ENCODE measurements at regions not wholly inside any gene's neighbourhood (a gene's known extent, or its start where the extent isn't known, plus 50 kb on each side); places are given as distances from the start of the nearest gene placed in this dataset.

DNA sequence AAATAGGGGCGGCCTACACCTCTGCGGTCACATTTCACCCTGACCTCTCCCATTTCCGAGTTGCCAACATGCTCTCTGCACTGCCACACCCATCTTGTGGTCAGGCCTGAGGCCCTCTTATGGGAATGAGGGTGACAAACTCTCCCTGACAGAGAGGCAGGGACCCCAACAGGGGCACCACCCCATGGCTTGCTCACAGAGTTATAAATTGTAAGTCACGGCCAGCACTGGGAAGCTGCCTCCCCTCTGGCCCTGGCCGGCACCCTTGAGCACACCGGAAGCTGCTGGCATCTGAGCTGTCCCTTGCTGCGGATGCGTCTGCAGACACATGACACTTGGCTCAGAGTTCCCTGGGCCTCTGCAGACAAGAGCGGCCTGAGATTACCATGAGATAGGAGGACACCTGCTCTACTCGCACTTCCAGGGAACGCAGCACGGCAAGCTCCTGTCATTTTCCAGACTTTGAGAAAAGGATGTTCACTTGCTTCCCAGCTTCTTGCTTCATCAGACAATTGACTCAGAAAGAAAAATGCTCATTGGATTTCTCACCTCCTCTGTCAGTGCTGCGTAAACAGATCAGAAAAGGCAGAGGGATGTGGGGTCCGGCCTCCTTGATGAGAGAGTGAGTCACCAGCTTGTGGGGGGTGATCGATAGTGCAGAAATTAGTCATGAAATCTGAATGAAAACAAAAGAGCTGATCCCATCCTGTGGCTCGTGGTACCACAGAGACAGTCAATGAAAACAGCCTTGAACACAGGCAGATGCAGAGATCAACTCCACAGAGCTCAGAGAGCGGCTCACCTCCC, 269.8 kb downstream of the SYK start:
- DNase-seq (ENCODE audit: low spot score): peak; percentile 44

DNA sequence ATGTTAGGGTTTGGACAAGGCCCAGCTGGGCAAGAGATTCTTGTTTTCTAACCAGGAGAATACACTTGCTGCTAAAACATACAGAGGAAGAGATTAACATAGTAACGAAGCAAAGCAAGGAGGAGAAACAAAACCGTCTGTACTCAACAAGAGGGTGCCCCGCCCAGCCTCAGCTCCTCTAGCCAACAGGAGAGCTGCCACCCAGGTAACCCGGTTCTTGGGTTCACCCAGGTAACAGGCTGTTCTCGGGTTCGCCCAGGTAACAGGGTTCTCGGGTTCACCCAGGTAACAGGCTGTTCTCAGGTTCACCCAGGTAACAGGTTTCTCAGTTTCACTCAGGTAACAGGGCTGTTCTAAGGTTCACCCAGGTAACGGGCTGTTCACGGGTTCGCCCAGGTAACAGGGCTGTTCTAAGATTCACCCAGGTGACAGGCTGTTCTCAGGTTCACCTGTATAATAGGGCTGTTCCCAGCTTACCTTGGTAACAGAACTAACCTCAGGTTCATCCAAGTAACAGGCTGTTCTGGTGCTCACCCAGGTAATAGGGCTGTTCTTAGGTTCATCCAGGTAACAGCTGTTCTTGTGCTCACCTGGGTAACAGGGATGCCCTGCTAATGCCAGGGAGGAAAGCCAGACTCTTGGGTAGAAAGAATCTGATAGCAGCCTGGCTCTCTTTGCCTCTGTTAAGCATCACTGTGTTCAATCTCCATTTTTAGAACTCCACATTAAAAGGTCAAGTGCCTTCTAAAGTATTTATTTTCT, 271.6 kb downstream of the SYK start:
- DNase-seq (ENCODE audit: low spot score): no peak

DNA sequence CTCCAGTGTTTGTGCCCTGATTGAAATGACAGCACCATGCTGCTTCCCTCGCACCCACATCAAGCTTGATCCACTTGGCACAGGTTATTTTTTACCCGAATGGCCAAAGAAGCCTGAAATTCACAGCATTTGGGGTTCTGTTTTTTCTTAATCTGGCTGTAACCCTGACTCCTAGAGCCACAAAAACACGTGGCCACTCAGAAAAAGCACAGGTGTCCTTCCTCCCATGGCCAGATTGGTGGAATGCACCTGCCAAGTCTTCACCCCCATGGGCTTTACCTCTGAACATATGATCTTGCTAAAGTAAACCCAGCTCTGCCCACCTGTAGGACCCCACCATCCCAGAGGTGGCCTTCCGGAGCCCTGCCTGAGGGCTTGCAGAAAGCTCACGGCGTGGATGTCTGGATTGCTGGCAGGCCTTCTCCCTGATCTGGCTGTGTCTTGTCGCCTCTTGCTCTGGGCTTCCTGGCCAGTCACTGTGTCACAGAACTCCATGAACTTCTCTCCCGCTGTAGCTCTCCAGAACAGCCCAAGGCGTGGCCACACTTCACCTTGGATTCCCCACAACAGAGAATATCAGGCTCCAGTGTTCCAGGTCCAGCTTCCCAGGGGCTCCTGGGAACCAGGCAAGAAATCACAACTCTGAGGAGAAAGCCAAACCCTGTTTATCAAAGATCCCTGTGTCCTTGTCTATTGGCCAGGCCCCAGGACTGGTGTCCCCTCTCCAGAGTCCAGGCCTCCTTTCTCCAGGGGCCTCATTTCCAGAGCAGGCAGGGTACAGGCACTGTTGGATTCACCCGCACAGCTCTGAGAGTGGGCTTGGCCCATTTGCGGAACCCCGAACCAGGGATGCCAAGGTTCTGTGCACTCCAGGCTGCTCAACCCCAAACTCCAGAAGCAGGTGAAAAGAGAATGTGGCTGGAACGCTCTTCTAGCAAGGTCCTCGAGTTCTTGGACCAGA, 272.5 kb downstream of the SYK start:
- DNase-seq (ENCODE audit: low spot score): no peak

DNA sequence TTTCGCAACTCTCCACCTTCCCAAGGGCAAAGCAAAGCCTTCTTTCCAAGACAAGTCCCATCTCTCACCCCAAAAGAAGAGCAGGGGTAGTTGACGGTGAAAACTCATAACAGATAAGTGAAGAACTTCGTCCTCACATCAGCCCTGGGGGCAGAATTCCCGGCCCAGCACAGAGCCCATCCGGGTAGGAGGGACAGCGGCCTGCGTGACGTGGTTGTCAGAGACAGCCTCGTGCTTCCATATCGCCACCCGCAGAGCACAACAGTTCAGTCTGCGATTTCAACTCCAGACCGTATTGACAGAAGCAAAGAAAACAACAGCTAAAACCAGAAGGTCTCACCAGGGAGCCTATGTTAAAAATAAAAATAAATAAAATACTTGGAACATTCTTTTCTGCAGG, 273.2 kb downstream of the SYK start:
- no peak for DNase-seq (ENCODE audit: low spot score)

DNA sequence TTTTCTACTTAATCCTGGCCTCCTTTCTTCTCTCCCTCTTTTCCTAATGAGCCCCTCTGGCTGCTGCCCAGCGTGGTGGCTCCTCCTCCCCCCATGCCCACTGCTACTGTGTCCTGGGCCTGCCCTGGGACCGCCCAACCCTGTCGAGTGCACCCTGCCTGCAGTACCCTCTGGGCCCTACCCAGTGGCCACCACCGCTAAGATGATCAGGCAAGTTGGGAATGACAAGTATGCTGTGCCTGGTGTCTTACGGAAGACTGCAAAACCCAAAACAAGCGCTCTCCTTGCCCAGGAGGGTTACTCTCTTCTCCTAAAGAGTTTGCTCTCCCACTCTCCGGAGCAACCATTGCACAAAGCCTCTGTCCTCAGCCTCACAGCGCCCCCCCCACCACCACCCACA, 273.7 kb downstream of the SYK start:
- DNase-seq (ENCODE audit: low spot score): no peak

DNA sequence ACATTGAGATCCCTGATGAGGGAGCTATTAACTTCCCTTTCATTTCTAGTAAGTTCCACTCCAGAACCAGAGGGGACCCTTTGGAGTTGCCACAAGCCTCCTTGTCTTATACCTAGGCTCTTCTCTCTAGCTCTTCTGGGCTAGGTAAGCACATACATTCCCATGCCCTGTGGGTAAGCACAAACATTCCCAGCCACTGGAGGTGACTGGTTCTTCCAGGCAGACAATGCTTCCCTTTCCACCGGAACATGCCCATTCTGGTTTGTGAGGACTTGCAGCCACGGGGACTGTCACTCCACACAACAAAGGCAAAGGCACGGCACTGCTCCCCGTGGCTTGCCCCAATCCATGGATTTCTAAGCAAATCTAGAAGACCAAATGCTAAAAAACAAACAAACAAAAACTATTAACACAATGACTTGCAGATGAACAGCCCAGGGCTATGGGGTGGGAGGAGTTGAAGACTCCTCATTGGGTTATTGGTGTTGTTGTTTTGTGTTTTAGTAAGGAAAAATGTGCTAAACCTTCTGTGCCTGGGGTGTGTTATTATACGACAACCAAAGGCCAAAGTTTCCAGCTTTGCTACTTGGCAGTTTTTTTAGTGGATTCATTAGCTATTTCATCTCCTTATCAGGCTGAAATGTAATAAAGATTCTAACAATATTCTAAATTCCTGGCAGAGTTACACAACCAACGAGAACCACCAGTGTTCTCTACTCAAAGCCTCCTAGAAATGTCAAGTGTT, 276.2 kb downstream of the SYK start:
- no peak for DNase-seq (ENCODE audit: low spot score)

DNA sequence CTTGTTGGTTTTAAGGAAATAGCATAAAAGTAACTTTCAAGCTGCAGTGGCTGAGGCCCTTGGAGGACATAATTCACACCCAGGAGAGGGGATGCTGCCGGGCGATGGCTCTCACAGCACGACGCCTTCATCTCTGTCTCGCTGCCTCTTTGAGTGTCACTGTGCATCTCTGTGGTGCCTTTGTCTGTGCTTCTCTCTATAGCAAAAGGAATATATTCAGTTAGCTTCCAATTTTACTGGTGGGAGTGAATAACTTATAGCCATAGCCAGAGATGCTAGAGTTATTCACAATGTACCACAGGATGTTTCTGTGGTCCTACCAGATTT, 276.7 kb downstream of the SYK start:
- no peak for DNase-seq (ENCODE audit: low spot score)

DNA sequence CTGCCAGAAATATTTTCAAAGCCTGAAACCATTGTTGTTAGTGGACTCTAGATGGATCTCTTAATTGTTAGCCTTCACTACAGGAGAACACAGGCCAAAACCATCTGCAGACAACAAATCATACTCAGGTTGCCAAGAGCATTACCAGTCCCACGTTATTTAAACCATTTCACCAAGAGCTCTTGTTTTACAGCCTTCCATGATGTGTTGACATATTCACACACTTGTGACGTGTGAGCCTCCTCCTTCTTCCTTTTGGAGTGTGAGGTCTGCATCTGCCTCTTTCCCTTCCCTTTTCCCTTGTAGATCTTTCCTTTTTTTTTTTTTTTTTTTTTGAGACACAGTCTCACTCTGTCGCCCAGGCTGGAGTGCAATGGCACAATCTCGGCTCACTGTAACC, 279.0 kb downstream of the AUH start:
- DNase-seq (ENCODE audit: low spot score): no peak

DNA sequence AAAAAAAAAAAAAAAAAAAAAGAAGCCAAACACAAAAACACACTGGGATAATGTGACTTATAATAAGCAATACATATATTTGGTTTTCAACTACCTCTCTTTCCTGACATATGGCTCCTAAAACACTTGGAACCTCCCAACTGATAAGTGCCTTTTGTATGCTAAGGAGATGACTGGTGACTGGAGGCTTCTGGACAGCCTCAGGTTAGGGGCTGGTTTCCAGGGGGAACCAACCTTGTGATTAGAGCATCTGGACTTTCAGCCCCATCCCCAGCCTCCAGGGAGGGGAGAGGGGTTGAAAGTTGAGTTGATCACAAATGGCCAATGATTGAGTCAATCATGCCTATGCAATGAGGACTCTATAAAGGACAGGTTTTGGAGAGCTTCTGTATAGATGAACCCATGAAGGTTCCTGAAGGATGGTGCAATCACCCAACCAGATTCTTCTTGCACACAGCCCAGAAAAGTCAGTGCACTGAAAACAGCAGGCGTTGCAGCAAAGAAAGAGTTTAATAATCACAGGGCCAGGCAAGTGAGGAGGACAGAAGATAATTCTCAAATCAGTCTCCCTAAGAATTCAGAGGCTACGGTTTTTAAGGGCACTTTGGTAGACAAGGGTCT, 276.7 kb downstream of the AUH start:
- no peak for DNase-seq (ENCODE audit: low spot score)

DNA sequence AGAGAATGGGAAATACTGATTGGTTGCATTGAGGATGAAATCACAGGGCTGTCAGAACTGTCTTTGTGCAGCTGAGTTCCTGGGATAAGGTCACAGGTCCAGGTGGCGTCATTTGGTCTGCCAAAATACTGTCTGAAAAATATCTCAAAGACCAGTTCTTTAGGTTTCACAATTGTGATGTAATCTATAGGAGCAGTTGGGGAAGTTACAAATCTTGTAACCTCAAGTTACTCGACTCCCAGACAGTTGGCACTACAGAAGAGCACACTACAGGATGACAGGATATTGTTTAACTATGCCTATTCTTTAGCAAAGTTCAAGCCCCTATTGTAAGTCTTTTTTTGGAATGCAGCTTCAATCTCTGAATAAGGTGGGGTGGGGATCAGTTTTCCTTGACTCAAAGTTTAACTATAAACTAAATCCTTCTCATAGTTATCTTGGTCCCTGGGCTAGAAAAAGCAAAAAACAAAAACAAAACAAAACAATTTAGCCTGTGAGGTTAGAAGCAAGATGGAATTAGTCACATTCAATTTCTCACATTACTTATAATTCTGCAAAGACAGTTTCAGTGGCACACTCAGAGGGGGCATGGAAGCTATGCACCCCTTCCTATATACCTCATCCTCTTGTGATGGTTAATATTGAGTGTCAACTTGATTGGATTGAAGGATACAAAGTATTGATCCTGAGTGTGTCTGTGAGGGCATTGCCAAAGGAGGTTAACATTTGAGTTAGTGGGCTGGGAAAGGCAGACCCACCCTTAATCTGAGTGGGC, 276.0 kb downstream of the AUH start:
- DNase-seq (ENCODE audit: low spot score): no peak

DNA sequence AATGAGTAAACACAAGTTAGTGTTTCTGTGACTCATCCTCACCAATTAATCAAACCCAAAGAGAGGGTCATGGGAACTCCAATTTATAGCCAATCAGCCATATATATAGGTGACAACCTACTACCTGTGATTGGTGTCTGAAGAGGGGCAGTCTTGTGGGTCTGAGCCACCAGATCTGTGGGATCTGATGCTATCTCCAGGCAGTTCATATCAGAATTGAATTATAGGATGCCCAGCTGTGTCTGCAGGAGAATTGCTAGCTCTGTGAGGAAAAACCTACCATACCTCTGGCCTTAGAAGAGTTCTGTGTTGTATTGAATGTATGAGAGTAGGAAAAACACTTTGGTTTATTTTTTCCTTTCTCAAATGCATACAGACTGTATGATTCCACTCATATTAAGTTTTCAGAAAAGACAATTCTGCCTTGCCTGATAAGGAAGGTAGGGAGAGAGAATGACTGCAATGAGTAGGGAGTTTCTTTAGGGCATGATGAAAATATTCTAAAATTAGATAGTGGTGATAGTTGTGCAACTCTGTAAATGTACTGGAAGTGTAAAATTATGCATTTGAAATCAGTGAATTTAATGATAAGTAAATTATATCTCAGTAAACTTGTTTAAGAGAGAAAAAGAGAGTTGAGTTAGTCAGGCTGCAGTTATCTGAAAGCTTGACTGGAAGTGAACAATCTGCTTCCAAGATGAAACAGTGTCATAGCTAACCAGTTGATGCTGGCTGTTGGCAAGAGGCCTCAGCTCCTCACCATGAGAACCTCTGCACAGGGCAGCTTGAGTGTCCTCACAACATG, 274.9 kb downstream of the AUH start:
- DNase-seq (ENCODE audit: low spot score): no peak

DNA sequence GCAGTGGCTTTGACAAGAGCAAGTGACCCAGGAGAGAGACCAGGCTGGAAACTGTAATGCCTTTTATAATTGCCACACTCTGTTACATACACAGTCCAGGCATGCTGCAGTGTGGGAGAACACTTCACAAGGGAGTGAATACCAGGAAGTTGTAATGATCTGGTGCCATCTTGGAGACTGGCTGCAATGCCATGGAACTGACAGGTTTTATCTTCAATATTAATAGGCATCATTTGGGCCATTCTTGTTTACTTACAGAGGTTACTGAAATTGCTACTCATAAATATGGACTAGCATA, 274.3 kb downstream of the AUH start:
- no peak for DNase-seq (ENCODE audit: low spot score)

DNA sequence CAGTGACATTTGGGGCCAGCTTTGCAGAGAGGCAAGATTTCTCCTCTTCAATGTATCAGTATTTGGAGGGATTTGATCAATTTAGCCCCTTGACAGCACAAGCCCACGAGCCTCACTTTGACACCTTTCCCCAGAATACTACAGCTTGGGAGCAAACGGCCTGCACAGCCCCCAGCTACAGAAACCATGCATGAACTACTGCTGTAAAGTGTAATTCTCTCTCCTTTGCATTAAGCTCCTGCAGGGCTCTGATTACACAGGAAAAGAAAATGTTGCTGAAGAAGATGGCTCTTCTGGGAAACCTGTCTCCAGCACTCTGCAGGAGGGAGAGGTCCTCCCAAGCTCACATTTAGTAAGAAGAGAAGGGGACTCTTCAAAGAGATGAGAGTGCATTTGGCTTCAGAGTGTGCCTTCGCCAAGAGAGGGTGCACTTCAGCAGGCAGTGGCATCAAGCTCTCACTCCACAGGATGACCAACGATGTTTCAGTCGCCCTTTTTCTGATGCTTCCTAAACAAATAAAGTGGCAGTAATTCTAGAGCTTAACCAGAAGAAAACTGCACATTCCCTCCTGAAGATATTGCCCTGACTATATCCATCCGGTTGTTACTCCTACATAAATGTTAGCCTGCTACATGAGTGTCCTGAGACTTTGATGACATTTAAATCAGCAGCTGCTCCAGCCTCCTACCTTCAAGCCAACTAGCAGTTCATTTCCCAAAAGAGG, 272.2 kb downstream of the AUH start:
- peak; percentile 49 for DNase-seq (ENCODE audit: low spot score)

DNA sequence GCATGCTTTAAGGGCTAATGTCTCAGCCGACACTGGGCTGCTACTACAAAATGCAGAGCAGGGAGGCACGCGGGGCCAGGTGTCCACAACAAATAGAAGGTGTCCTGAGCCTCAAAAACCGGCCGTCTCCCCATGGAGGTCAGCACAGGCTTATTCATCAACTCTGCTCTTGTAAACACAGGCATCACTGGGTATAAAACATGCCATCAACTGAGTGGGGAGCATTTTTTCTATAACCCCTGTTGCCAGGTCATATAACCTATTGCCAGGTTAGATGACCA, 271.6 kb downstream of the AUH start:
- no peak for DNase-seq (ENCODE audit: low spot score)

DNA sequence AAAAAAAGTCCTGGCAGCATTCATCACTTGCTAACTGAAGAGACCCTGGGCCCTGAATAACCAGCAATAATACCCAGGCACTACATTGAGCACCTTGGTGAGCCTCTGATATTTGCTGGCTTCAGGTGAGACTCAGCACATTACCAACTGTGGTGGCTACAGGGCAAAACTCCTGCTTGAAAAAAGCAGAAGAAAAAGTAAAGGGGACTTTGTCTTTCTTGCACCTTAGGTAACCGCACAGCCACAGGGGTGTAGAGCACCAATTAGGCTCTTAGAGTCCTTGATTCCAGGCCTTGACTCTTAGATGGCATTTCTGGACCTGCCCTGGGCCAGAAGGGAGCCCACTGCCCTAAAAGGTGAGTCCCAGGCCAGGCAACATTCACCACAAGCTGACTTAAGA, 269.5 kb downstream of the AUH start:
- no peak for DNase-seq (ENCODE audit: low spot score)

DNA sequence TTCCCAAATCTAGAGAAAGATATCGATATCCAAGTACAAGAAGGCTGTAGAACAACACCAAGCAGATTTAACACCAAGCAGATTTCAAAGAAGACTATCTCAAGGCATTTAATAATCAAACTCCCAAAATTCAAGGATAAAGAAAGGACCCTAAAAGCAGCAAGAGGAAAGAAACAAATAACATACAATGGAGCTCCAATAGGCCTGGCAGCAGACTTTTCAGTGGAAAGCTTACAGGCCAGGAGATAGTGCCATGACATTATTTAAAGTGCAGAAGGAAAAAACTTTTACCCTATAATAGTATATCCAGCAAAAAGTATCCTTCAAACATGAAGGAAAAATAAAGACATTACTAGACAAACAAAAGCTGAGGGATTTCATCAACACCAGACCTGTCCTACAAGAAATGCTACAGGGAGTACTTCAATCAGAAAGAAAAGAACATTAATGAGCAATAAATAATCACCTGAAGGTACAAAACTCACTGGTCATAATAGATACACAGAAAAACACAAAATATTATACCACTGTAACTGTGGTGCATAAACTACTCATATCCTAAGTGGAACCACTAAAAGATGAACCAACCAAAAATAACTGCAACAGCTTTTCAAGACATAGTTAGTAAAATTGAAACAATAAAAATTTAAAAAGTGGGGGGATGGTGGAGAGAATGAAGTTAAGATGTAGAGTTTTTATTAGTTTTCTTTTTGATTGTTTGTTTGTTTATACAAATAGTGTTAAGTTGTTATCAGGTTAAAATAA, 267.2 kb downstream of the AUH start:
- DNase-seq (ENCODE audit: low spot score): no peak

DNA sequence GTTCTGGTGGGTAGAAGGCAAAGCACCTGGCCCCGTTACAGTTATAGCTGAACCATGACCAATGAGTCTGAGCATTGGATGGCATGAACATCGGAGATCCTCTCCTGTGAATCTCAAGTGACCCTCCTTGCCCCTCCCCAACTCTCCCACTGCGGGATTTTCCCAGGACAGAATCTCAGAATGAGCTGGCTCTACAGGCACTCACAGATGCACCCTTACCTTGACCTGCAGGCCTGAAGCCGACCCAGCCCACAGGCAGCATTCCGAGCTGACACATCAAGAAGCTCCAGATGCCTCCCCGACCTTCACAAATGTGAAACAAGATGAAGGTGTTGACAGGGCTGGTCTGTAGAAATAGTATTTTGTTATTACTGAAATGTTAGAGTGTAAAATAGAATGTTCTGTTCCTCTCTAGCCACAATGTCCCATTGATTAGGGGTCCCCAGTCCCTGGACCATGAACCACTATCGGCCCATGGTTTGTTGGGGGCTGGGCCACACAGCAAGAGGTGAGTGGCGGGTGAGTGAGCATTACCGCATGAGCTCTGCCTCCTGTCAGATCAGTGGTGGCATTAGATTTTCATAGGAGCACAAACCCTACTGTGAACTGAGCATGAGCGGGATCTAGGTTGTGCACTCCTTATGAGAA, 263.4 kb downstream of the AUH start:
- DNase-seq (ENCODE audit: low spot score): no peak

DNA sequence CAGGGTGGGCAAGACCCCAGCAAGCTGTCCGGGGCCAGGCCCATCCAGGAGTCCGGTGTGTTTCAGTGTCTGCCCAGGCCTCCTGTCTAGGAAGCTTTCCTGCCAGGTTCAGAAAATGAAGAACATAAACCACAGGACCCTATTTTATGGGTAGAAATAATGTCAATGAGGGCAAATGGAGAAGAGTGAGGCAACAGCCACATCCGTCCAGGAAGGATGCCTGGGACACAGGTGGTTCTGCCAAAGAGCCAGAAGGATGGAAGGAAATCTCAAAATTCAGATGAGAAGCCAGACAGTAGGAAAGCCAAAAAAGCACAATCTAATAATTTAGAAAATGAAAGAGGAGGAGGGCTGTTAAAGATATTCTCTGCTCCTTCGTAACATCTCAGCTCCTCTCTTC, 262.3 kb downstream of the AUH start:
- DNase-seq (ENCODE audit: low spot score): no peak
